Effector memory CD8-positive, alpha-beta T cell (primary cell): ENCODE measurements at regions not wholly inside any gene's neighbourhood (a gene's known extent, or its start where the extent isn't known, plus 50 kb on each side); places are given as distances from the start of the nearest gene placed in this dataset.
"Not testable (repeated sequence)": the region's sequence is repeated elsewhere in the genome, so short reads cannot be mapped to it uniquely, and the experiment has no call there.

Experiments used
- ATAC-seq: fragments of 150-1000 bp; cut with Tn5 transposase; replicated peaks from 2 replicates; pipeline ENCODE4 v1.10.0; 2021; ENCODE audit warnings: mild to moderate bottlenecking, moderate library complexity
- DNase-seq, 3 experiments: peaks; one replicate each; pipeline ENCODE4 v3.0.0; 2021
- H3K27ac Mint-ChIP-seq, 2 donors: one replicate each; pipeline ENCODE4 v1.8.0; 2022; ENCODE audit warnings: mild to moderate bottlenecking in 2 of 2, mixed read lengths in 2 of 2, moderate library complexity in 2 of 2
- H3K27me3 Mint-ChIP-seq, 2 donors: one replicate each; pipeline ENCODE4 v1.8.0; 2022; ENCODE audit warnings: mixed read lengths in 2 of 2
- H3K36me3 Mint-ChIP-seq: one replicate; pipeline ENCODE4 v1.8.0; 2022; ENCODE audit warnings: mild to moderate bottlenecking, moderate library complexity, mixed read lengths; ENCODE audit not compliant: insufficient read depth
- H3K4me1 Mint-ChIP-seq, 2 donors: one replicate each; pipeline ENCODE4 v1.8.0; 2022; ENCODE audit warnings: low read depth in 2 of 2, mixed read lengths in 2 of 2
- H3K4me3 Mint-ChIP-seq, 2 donors: one replicate each; pipeline ENCODE4 v1.8.0; 2022; ENCODE audit warnings: mild to moderate bottlenecking in 2 of 2, mixed read lengths in 2 of 2, moderate library complexity in 2 of 2
- H3K9me3 Mint-ChIP-seq, 2 donors: one replicate each; pipeline ENCODE4 v1.8.0; 2022; ENCODE audit warnings: mixed read lengths in 2 of 2

DNA sequence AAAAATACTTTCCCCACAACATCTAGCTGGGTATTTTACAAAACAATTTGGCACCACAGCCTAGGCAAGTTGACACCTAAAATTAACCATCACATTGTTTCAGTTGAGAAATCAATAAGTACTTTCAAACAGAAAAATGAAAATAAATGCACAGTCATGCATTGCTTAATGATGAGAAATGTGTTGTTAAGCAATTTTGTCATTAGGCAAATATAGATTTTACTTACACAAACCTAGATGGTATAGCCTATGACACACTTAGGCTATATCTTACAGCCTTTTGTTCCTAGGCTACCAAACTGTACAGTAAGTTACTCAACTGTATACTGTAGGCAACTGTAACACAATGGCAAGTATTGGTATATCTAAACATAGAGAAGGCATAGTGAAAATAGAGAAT, 608.6 kb upstream of the BCHE start:
- Mint-ChIP-seq H3K27me3 (no peaks in the 10 kb centered on the region), H3K36me3 (no peaks in the 10 kb centered on the region), H3K27ac (no peak overlapping the region), H3K4me3 (no peak overlapping the region), H3K4me1 (no peaks in the 10 kb centered on the region), H3K9me3 (peaks cover 5% of the 10 kb centered on the region in 2 donors)
- DNase-seq (no peak), ATAC-seq (no peak)

DNA sequence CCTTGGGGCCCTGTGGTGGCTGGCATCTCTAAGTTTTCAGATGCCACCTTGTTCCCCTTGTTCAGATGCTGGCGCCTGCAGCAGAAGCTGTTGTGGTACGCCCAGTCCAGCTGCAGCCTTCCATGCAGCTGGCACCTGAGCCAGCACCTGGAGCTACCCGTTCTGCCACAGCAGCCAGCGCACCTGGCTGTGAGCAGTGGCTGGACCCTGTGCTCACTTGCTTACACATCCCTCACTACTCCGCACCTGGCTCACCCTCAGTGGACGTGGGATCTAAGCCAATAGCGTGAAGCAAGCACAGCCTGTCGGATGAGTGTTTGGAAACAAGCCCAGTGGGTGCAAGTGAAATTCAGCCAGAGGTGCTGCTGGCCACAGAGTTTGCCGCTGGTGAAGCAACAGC, 607.5 kb upstream of the BCHE start:
- H3K27ac Mint-ChIP-seq = no peak overlapping the region
- DNase-seq = no peak
- no peak overlapping the region for H3K4me3 Mint-ChIP-seq
- H3K9me3 Mint-ChIP-seq = peaks cover 5 to 7% of the 10 kb centered on the region in 2 donors
- no peaks in the 10 kb centered on the region for H3K4me1 Mint-ChIP-seq
- ATAC-seq = no peak
- no peaks in the 10 kb centered on the region for H3K27me3 Mint-ChIP-seq
- H3K36me3 Mint-ChIP-seq = no peaks in the 10 kb centered on the region

DNA sequence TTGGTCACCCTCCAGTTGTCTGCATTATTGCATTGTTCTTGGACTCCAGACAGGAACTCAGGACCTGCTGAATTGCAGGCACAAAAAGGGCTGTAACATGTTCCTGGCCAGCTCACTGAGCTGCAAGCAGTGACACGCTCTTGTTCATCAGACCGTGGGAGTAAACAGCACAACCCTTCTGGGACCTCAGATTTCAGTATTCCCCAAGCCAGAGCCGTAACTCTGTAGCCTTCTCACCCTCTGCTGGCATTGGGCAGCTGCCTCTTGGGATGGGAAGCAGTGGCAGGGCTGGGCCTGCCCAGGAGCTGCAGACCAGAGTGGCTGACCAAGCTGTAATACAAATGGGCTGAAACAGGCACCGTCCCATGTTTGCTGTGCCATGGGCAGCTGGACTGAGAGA, 607.1 kb upstream of the BCHE start:
- DNase-seq (no peak), ATAC-seq (no peak)
- H3K27me3 Mint-ChIP-seq = no peaks in the 10 kb centered on the region
- no peaks in the 10 kb centered on the region for H3K36me3 Mint-ChIP-seq
- H3K4me3 Mint-ChIP-seq = no peak overlapping the region
- H3K27ac Mint-ChIP-seq = no peak overlapping the region
- H3K9me3 Mint-ChIP-seq = peaks cover 5 to 7% of the 10 kb centered on the region in 2 donors
- no peaks in the 10 kb centered on the region for H3K4me1 Mint-ChIP-seq

- ATAC-seq (no peak), DNase-seq (no peak)
- Mint-ChIP-seq H3K27ac (no peak overlapping the region), H3K4me1 (no peaks in the 10 kb centered on the region), H3K4me3 (no peak overlapping the region), H3K36me3 (no peaks in the 10 kb centered on the region), H3K27me3 (no peaks in the 10 kb centered on the region), H3K9me3 (peaks cover 4% of the 10 kb centered on the region in 2 donors)
Measured at GRCh38 chr3:166435469-166436057, 598.3 kb upstream of the BCHE start.

GRCh38 chr3:166433060-166433459, 595.8 kb upstream of the BCHE start:
- H3K9me3 Mint-ChIP-seq = peaks cover 5 to 21% of the 10 kb centered on the region in 2 donors
- H3K4me1 Mint-ChIP-seq = no peaks in the 10 kb centered on the region
- ATAC-seq = no peak
- H3K36me3 Mint-ChIP-seq = no peaks in the 10 kb centered on the region
- H3K27ac Mint-ChIP-seq = no peak overlapping the region
- no peak overlapping the region for H3K4me3 Mint-ChIP-seq
- DNase-seq = no peak
- no peaks in the 10 kb centered on the region for H3K27me3 Mint-ChIP-seq

GRCh38 chr3:166425900-166426611, 588.8 kb upstream of the BCHE start:
- H3K36me3 Mint-ChIP-seq = no peaks in the 10 kb centered on the region
- no peaks in the 10 kb centered on the region for H3K4me1 Mint-ChIP-seq
- ATAC-seq (no peak), DNase-seq (no peak)
- no peaks in the 10 kb centered on the region for H3K27me3 Mint-ChIP-seq
- no peak overlapping the region for H3K4me3 Mint-ChIP-seq
- no peak overlapping the region for H3K27ac Mint-ChIP-seq
- H3K9me3 Mint-ChIP-seq = peaks cover 11 to 34% of the 10 kb centered on the region in 2 donors

DNA sequence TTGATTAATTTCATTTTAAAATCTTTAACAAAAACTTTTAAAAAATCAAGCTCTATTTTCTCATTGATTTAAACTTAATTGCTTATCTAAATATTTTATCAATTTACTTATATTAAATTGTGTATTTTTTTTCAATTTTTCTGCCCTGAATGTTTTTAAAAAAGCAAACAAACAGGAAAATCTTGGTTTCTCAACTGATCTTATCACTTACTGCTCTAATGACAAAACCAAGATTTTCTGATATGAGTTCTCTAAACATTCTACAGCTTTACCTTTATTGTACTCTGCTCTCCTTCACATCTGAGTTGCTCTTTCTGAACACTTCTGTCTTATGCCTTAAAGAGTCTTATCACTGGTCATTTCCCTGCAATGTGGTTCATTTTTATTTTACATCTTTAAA, 587.8 kb upstream of the BCHE start:
- H3K36me3 Mint-ChIP-seq = no peaks in the 10 kb centered on the region
- no peak for DNase-seq
- H3K4me1 Mint-ChIP-seq = no peaks in the 10 kb centered on the region
- no peaks in the 10 kb centered on the region for H3K27me3 Mint-ChIP-seq
- H3K4me3 Mint-ChIP-seq = no peak overlapping the region
- no peak for ATAC-seq
- H3K9me3 Mint-ChIP-seq = peaks cover 13 to 29% of the 10 kb centered on the region in 2 donors
- H3K27ac Mint-ChIP-seq = no peak overlapping the region

GRCh38 chr3:166423824-166424513, 586.7 kb upstream of the BCHE start:
- H3K4me3 Mint-ChIP-seq, H3K4me1 Mint-ChIP-seq, H3K36me3 Mint-ChIP-seq, H3K27me3 Mint-ChIP-seq, ATAC-seq, DNase-seq, H3K27ac Mint-ChIP-seq: not testable (repeated sequence)
- H3K9me3 Mint-ChIP-seq = peaks cover 13 to 25% of the 10 kb centered on the region in 2 donors

- ATAC-seq (no peak), DNase-seq (no peak)
- Mint-ChIP-seq H3K36me3 (no peaks in the 10 kb centered on the region), H3K9me3 (peaks cover 13 to 17% of the 10 kb centered on the region in 2 donors), H3K4me3 (no peak overlapping the region), H3K27me3 (no peaks in the 10 kb centered on the region), H3K27ac (no peak overlapping the region), H3K4me1 (no peaks in the 10 kb centered on the region)
Measured at GRCh38 chr3:166422556-166422955, 585.3 kb upstream of the BCHE start.

DNA sequence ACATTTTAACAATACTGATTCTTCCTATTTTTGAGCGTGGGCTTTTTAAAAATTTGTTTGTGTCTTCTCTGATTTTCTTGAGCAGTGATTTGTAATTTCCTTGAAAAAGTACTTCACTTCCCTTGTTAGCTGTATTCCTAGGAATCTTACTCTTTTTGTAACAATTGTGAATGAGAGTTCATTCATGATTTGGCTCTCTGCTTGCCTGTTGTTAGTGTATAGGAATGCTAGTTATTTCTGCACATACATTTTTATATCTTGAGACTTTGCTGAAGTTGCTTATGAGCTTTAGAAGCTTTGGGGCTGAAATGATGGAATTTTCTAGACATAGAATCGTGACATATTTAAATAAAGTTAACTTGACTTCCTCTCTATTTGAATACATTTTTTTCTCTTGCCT, 582.8 kb upstream of the BCHE start:
- H3K9me3 Mint-ChIP-seq = peaks cover 11 to 13% of the 10 kb centered on the region in 2 donors
- ATAC-seq = no peak
- no peaks in the 10 kb centered on the region for H3K4me1 Mint-ChIP-seq
- DNase-seq = no peak
- H3K4me3 Mint-ChIP-seq = no peak overlapping the region
- H3K36me3 Mint-ChIP-seq = no peaks in the 10 kb centered on the region
- H3K27me3 Mint-ChIP-seq = no peaks in the 10 kb centered on the region
- no peak overlapping the region for H3K27ac Mint-ChIP-seq

DNA sequence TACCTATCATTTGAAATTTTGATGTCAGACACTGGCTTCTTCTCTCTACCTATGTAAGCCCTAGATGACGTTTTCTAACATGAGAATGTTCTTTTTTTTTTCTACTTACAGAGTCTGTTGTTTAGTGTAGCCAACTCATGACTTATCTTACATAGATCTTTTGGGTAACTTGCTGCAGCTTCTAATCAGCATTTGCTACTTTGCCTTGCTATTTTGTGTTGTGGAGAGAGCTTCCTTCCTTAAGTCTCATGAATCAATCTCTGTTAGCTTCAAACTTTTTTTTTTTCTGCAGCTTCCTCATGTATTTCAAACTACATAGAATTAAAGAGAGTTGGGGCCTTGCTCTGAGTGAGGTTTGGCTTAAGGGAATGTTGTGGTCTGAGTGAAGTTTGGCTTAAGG, 568.7 kb upstream of the BCHE start:
- peaks cover 0 to 3% of the 10 kb centered on the region in 2 donors for H3K9me3 Mint-ChIP-seq
- DNase-seq = no peak
- no peaks in the 10 kb centered on the region for H3K4me1 Mint-ChIP-seq
- H3K4me3 Mint-ChIP-seq = no peak overlapping the region
- no peak for ATAC-seq
- H3K27me3 Mint-ChIP-seq = no peaks in the 10 kb centered on the region
- H3K27ac Mint-ChIP-seq = no peak overlapping the region
- H3K36me3 Mint-ChIP-seq = no peaks in the 10 kb centered on the region

DNA sequence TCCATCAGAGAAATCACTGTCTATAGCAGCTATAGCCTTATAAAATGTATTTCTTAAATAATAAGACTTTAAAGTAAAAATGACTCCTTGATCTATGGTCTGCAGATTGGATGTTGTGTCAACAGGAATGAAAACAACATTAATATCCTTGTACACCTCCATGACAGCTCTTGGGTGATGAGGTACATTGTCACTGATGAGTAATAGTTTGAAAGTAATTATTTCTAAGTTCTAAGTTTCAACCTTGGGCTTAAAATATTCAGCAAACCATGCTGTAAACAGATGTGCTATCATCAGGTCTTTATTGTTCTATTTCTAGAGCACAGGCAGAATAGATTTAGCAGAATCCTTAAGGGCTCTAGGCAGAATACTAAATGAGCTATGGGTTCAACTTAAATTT, 568.2 kb upstream of the BCHE start:
- H3K27me3 Mint-ChIP-seq = no peaks in the 10 kb centered on the region
- peaks cover 0 to 3% of the 10 kb centered on the region in 2 donors for H3K9me3 Mint-ChIP-seq
- ATAC-seq = no peak
- no peak for DNase-seq
- H3K4me1 Mint-ChIP-seq = no peaks in the 10 kb centered on the region
- H3K4me3 Mint-ChIP-seq = no peak overlapping the region
- no peaks in the 10 kb centered on the region for H3K36me3 Mint-ChIP-seq
- no peak overlapping the region for H3K27ac Mint-ChIP-seq

DNA sequence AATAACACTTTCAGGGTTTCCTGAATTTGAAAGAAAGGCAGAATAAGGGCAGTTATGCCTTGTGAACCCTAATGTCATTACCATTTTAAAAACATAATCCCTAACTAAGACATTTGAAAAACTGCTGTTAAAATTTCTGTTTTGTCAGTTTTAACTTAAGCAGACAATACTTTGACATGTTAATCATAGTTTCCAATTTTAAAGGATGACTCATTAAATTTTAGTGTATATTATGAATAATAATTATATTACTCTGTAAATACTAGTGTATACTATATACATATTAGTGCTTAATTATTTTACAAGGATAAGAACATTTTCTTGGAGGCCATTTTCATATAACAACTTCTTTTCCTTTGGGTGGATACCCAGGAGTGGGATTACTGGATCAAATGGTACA, 553.1 kb upstream of the BCHE start:
- H3K4me3 Mint-ChIP-seq = no peak overlapping the region

GRCh38 chr3:166388321-166388720, 551.1 kb upstream of the BCHE start:
- Mint-ChIP-seq H3K4me1 (no peaks in the 10 kb centered on the region), H3K4me3 (no peak overlapping the region), H3K27me3 (no peaks in the 10 kb centered on the region), H3K27ac (no peak overlapping the region), H3K9me3 (peaks cover 6 to 13% of the 10 kb centered on the region in 2 donors), H3K36me3 (no peaks in the 10 kb centered on the region)
- ATAC-seq = no peak
- DNase-seq = no peak

More for the DNA sequence above, 553.1 kb upstream of the BCHE start:
- ATAC-seq (no peak), DNase-seq (no peak)
- H3K27ac Mint-ChIP-seq = no peak overlapping the region
- H3K27me3 Mint-ChIP-seq = no peaks in the 10 kb centered on the region
- H3K36me3 Mint-ChIP-seq = no peaks in the 10 kb centered on the region
- no peaks in the 10 kb centered on the region for H3K4me1 Mint-ChIP-seq
- peaks cover 9 to 13% of the 10 kb centered on the region in 2 donors for H3K9me3 Mint-ChIP-seq
